GM19240 (cell line): ENCODE measurements at regions not wholly inside any gene's neighbourhood (a gene's known extent, or its start where the extent isn't known, plus 50 kb on each side); places are given as distances from the start of the nearest gene placed in this dataset.
"Not testable (repeated sequence)": the region's sequence is repeated elsewhere in the genome, so short reads cannot be mapped to it uniquely, and the experiment has no call there.

ENCODE experiments used
- DNase-seq: peaks from one replicate; pipeline ENCODE4 v3.0.0; 2011; ENCODE audit warnings: low spot score; ENCODE audit not compliant: insufficient read length

DNA sequence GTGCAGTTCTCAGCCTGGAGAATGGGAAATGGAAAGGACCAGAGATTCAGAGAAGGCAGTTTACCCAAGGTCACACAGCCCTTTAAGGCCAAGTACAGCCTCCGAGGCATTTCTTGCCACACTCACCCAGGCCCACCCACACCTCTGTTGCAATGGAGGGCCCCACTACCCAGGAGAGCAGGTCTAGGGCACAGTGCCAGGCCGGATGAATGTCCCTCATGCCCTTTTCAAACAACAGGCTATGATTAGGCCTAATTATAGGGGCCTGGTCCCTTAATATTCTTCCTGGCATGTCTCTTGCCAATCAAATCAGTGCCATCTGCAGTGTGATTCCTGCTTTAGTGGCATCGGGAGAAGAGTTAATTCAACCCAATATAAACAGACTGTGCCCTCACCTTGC lies 195.3 kb downstream of the KLRB1 start:
- DNase-seq, result not testable (repeated sequence)

GRCh38 chr12:9411616-9412268 lies 196.0 kb downstream of the KLRB1 start:
- DNase-seq, result not testable (repeated sequence)

DNA sequence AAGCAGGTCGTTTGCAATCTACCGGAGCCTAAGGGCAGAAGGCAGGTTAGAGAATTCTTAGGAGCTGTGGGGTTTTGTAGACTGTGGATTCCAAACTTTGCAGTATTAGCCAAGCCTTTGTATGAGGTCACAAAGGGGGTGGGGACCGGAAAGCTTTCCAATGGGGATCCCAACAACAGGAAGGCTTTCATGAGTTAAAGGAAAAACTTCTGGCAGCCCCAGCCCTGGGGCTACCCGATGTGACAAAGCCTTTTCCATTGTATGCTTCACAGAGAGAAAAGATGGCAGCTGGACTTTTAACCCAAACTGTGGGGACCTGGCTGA lies 199.2 kb upstream of the PZP start:
- not testable (repeated sequence) for DNase-seq

DNA sequence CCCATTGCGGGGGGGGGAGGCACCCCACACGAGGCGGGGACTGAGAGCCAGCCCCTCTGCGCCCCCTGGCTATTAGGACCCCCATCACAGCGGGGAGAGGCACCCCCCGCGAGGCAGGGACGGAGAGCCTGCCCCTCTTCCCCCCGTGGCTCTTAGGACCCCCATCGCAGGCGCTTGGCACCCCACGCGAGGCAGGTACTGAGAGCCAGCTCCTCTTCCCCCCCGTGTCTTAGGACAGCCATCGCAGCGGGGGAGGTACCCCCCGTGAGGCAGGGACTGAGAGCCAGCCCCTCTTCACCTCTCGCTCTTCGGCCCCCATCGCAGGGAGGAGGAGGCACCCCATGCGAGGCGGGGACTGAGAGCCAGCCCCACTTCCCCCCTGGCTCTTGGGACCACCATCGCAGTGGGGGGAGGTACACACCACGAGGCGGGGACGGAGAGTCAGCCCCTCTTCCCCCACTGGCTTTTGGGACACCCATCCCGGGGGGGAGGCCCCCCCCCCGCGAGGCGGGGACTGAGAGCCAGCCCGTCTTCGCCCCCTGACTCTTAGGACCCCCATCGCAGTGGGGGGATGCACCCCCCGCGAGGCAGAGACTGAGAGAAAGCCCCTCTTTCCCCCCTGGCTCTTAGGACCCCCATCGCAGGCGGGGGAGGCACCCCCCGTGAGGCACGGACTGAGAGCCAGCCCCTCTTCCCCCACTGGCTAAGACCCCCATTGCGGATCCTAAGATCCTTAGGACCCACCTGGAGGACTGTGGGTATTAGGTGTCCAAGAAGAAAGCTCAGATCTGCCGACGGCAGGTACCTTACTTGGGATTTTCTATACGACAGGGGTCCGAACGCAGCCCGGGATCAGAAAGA lies 198.6 kb upstream of the PZP start:
- no peak for DNase-seq

DNA sequence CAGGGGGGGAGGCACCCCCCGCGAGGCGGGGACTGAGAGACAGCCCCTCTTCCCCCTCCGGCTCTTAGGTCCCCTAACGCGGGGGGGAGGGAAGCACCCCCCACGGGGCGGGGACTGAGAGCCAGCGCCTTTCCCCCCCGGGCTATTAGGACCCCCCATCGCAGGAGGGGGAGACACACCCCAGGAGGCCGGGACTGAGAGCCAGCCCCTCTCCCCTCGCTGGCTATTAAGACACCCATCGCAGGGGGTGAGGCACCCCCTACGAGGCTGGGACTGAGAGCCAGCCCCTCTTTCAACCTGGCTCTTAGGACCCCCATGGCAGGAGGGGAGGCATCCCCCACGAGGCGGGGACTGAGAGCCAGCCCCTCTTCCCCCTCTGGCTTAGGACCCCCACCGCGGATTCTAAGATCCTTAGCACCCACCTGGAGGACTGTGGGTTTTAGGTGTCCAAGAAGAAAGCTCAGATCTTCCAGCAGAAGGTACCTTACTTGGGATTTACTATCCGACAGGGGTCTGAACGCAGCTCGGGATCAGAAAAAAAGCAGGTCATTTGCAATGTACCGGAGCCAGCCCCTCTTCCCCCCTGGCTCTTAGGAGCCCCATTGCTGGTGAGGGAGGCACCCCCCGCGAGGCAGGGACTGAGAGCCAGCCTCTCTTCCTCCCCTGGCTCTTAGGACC lies 197.8 kb upstream of the PZP start:
- DNase-seq, result no peak

GRCh38 chr12:9404469-9405260 lies 196.5 kb upstream of the PZP start:
- no peak for DNase-seq

DNA sequence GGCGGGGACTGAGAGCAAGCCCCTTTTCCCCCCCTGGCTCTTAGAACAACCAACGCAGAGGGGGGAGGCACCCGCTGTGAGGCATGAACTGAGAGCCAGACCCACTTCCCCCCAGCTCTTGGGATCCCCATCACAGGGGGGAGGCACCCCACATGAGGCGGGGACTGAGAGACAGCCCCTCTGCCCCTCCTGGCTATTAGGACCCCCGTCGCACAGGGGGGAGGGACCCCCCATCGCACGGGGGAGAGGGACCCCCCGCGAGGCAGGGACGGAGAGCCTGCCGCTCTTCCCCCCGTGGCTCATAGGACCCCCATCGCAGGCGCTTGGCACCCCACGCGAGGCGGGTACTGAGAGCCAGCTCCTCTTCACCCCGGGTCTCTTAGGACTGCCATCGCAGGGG lies 195.8 kb upstream of the PZP start:
- DNase-seq, result no peak

DNA sequence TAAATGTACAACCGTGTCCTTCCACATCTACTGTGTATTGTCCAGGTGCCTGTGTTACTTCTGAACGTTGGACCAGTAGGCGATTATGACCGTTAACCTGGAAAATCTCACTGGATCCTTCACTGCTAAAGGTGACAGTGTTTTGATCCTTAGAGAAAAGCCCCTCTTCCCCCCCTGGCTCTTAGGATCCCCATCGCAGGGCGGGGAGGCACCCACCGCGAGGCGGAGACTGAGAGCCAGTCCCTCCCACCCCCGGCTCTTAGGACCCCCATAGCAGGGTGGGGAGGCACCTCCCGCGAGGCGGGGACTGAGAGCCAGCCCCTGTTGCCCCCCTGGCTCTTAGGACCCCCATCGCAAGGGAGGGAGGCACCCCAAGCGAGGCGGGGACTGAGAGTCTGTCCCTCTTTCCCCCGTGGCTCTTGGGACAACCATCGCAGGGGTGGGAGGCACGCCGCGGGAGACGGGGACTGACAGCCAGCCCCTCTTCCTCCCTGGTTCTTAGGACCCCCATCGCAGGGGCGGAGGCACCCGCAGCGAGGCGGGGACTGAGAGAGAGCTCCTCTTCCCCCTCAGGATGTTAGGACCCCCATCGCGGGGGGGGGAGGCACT lies 194.3 kb upstream of the PZP start:
- not testable (repeated sequence) for DNase-seq

- DNase-seq, result not testable (repeated sequence)
Measured at GRCh38 chr12:9396367-9396766, 188.2 kb upstream of the PZP start.

GRCh38 chr12:9395220-9395619 lies 187.0 kb upstream of the PZP start:
- DNase-seq, result not testable (repeated sequence)

DNA sequence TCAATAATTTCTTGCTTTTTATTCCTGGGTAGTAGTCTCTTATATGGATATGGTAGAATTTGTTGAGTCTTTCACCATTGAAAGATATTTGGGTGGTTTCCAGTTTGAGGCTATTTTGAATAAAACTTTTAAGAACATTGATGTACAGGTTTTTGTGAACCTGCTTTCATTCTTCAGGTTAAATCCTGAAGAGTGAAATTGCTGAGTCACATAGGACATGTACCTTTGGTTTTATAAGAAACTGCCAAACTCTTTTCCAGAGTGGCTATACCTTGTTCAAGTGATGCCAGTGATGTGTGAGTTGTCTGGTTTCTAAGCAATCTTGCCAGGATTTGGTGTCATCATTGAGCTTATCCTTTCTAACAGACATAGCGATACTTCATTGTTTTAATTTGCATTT lies 184.6 kb upstream of the PZP start:
- DNase-seq, result no peak

GRCh38 chr12:9391815-9392214 lies 183.6 kb upstream of the PZP start:
- no peak for DNase-seq

DNA sequence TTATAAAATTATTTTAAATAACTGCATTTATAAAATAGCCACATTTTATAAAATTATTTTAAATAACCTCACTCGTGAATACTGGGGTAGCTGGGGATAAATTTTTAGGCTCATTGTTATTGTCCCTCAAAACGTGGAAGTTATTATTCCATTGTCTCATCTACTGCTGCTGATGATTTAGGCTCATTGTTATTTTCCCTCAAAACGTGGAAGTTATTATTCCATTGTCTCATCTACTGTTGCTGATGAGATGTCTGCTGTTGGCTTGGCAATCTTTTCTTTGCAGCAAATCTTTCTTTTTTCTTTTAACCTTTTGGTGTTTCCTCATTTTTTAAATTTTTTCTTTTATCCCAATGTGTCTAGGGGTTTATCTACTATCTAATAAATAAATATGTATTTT lies 182.6 kb upstream of the PZP start:
- DNase-seq, result no peak

DNA sequence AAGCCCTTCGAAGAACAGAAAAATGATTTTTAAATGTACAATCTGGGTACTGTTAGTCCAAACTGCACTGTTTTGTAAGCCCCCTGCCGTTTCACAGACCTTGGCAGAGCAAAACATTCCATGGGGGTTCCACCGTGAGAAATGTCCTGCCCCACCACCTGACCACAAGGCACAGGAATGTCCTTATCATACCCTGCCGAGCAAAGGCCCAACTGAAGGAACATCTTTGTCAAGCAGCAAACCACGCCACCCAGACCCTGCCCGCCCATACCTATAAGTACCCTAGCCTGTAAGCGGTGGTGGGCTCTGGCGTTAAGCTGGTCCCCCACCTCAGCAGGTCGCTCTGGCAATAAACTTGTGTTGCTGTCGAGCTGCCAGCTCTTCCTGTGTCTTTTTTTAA lies 181.6 kb upstream of the PZP start:
- DNase-seq, result no peak

DNA sequence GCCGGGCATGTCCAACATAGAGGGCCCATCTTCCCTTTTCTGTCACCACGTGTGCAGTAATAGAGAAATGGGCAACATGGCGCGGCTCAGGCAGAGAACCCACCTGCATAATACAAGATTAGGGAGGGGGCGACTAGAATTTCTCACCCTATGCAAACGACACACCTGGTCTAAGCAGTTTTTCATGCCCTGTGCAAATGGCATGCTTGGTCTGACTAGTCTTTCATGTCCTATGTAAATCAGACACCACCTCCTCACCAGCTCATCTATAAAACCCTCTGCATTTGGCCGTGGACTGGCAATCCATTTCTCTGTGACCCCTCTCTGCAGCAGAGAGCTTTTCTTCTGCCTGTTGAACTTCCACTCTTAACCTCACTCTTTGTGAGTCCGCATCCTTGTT lies 180.2 kb upstream of the PZP start:
- no peak for DNase-seq

DNA sequence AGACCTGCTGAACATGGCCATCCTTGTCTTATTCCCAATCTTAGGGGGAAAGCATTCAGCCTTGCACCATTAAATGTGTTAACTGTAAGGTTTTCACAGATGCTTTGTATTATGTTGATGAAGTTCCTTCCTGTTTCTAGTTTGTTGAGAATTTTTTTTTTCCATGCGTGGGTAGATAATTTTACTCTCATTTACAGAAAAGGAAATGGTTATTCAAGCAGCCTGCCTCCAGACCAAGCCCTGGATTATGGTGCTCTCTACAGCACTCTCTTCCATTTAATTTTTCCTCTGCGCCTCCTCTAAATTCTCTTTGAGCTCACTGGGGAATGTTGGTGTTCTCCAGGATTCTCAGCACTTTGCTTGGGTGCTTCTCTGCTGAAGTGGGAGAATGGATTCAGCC lies 179.3 kb upstream of the PZP start:
- DNase-seq, result no peak

- DNase-seq, result no peak
Measured at GRCh38 chr12:9383585-9383984, 175.4 kb upstream of the PZP start.

GRCh38 chr12:9381619-9382018 lies 173.4 kb upstream of the PZP start:
- DNase-seq, result no peak

DNA sequence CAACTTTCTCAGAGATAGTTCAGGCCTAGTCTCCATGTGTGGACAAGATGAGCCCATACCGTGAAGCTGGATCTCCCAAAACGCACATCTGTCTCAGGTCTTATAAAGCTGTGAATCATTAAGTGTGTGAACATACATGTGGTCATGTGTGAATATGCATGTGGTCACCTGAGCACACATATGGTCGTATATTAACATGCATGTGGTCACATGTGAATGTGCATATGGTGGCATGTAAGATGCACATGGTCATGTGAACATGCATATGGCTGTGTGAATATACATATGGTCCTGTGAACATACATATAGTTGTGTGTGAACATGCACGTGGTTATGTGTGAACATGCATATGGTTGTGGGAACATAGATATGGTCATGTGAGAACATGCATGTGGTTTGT lies 172.5 kb upstream of the PZP start:
- no peak for DNase-seq

DNA sequence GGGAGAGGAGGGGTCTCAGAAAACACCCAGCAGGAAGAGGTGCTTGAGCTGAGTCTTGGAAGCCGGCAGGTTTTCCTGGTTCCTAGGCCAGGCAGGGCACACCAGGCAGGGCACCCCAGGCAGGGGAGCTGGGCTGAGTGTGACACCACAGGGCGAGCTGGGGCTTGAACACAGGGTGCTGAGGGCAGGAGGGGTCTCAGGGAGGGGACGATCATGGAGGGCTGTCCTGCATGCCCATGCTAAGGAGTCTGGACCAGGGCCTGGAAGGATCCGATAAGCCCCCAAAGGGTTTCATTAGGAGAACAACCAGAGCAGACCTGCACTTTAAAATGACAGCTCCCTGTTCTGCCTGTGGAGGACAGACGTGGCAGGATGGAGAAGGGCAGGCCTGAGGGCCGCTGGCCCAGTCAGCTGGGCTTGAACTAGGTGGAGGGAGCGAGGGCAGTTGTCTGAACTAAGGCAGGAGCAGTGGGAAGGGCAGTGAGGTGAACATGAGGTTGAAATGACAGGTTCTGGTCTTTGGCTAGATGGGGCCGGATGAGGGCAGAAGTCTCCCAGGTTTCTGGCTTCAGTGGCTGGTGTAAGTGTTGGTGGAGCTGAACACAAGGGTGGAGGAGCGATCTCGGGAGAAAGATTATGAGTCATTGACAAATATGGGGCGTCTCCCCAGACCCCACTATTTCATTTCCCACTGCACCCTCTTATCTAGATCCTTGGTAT lies 171.0 kb upstream of the PZP start:
- no peak for DNase-seq

DNA sequence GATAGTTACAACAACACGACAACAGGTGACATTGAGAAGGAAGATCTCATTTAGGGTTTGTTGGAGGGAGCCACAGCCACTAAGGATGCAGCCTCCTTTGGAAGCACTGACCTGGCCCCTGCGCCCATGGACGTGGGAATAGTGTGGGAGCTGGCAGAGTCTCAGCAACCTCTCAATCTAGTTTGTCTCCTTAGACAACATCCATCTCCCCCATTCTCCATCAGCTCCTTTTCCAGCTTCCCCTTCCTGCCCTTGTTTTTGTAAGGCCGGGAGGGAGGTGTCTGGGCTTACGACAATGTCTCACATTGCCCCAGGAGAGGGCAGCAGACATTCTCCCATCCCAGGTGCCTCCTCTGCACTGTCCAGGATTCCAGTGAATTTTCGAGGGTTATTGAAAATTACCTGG lies 170.2 kb upstream of the PZP start:
- no peak for DNase-seq
